ENCODE measurements at regions not wholly inside any gene's neighbourhood (a gene's known extent, or its start where the extent isn't known, plus 50 kb on each side); places are given as distances from the start of the nearest gene placed in this dataset.

- H3K27me3 ChIP-seq (ENCODE audit: insufficient read depth, low read length): no peaks in the 10 kb centered on the region
- no peak overlapping the region for H3K4me3 ChIP-seq (ENCODE audit: low read depth, low read length)
- peaks cover 6% of the 10 kb centered on the region for H3K4me1 ChIP-seq (ENCODE audit: control insufficient read depth, insufficient read depth, low read length, unreplicated experiment)
- no peaks in the 10 kb centered on the region for H3K36me3 ChIP-seq (ENCODE audit: insufficient read depth, low read length)
- H3K79me2 ChIP-seq (ENCODE audit: control insufficient read depth, insufficient read depth, low read length, unreplicated experiment): no peaks in the 10 kb centered on the region
- no peak overlapping the region for H2AFZ ChIP-seq (ENCODE audit: low read length, unreplicated experiment)
- H3K27ac ChIP-seq (ENCODE audit: low read depth, low read length): no peak overlapping the region
Measured at GRCh38 chr1:29635501-29636263, 399.4 kb downstream of the PTPRU start.

GRCh38 chr1:29634746-29635335 is 398.5 kb downstream of the PTPRU start:
- Histone ChIP-seq H3K36me3 (ENCODE audit: insufficient read depth, low read length) (no peaks in the 10 kb centered on the region), H3K27me3 (ENCODE audit: insufficient read depth, low read length) (no peaks in the 10 kb centered on the region), H3K4me1 (ENCODE audit: control insufficient read depth, insufficient read depth, low read length, unreplicated experiment) (peaks cover under 1% of the 10 kb centered on the region), H3K4me3 (ENCODE audit: low read depth, low read length) (no peak overlapping the region), H2AFZ (ENCODE audit: low read length, unreplicated experiment) (no peak overlapping the region), H3K27ac (ENCODE audit: low read depth, low read length) (no peak overlapping the region), H3K79me2 (ENCODE audit: control insufficient read depth, insufficient read depth, low read length, unreplicated experiment) (no peaks in the 10 kb centered on the region)

GRCh38 chr1:29634324-29634723 is 398.0 kb downstream of the PTPRU start:
- Histone ChIP-seq H3K79me2 (ENCODE audit: control insufficient read depth, insufficient read depth, low read length, unreplicated experiment) (no peaks in the 10 kb centered on the region), H3K36me3 (ENCODE audit: insufficient read depth, low read length) (no peaks in the 10 kb centered on the region), H3K27me3 (ENCODE audit: insufficient read depth, low read length) (no peaks in the 10 kb centered on the region), H3K27ac (ENCODE audit: low read depth, low read length) (no peak overlapping the region), H2AFZ (ENCODE audit: low read length, unreplicated experiment) (no peak overlapping the region), H3K4me3 (ENCODE audit: low read depth, low read length) (no peak overlapping the region), H3K4me1 (ENCODE audit: control insufficient read depth, insufficient read depth, low read length, unreplicated experiment) (no peaks in the 10 kb centered on the region)

GRCh38 chr1:29633771-29634170 is 397.4 kb downstream of the PTPRU start:
- Histone ChIP-seq H3K27ac (ENCODE audit: low read depth, low read length) (no peak overlapping the region), H2AFZ (ENCODE audit: low read length, unreplicated experiment) (no peak overlapping the region), H3K4me1 (ENCODE audit: control insufficient read depth, insufficient read depth, low read length, unreplicated experiment) (no peaks in the 10 kb centered on the region), H3K4me3 (ENCODE audit: low read depth, low read length) (no peak overlapping the region), H3K79me2 (ENCODE audit: control insufficient read depth, insufficient read depth, low read length, unreplicated experiment) (no peaks in the 10 kb centered on the region), H3K27me3 (ENCODE audit: insufficient read depth, low read length) (no peaks in the 10 kb centered on the region), H3K36me3 (ENCODE audit: insufficient read depth, low read length) (no peaks in the 10 kb centered on the region)

GRCh38 chr1:29632806-29633615 is 396.7 kb downstream of the PTPRU start:
- no peaks in the 10 kb centered on the region for H3K36me3 ChIP-seq (ENCODE audit: insufficient read depth, low read length)
- H3K27me3 ChIP-seq (ENCODE audit: insufficient read depth, low read length): no peaks in the 10 kb centered on the region
- H3K4me1 ChIP-seq (ENCODE audit: control insufficient read depth, insufficient read depth, low read length, unreplicated experiment): no peaks in the 10 kb centered on the region
- H3K27ac ChIP-seq (ENCODE audit: low read depth, low read length): no peak overlapping the region
- no peaks in the 10 kb centered on the region for H3K79me2 ChIP-seq (ENCODE audit: control insufficient read depth, insufficient read depth, low read length, unreplicated experiment)
- no peak overlapping the region for H3K4me3 ChIP-seq (ENCODE audit: low read depth, low read length)
- H2AFZ ChIP-seq (ENCODE audit: low read length, unreplicated experiment): no peak overlapping the region

GRCh38 chr1:29631836-29632805 is 395.8 kb downstream of the PTPRU start:
- no peaks in the 10 kb centered on the region for H3K79me2 ChIP-seq (ENCODE audit: control insufficient read depth, insufficient read depth, low read length, unreplicated experiment)
- H2AFZ ChIP-seq (ENCODE audit: low read length, unreplicated experiment): no peak overlapping the region
- H3K27ac ChIP-seq (ENCODE audit: low read depth, low read length): no peak overlapping the region
- no peaks in the 10 kb centered on the region for H3K27me3 ChIP-seq (ENCODE audit: insufficient read depth, low read length)
- no peaks in the 10 kb centered on the region for H3K4me1 ChIP-seq (ENCODE audit: control insufficient read depth, insufficient read depth, low read length, unreplicated experiment)
- H3K4me3 ChIP-seq (ENCODE audit: low read depth, low read length): no peak overlapping the region
- no peaks in the 10 kb centered on the region for H3K36me3 ChIP-seq (ENCODE audit: insufficient read depth, low read length)

GRCh38 chr1:29631361-29631760 is 395.0 kb downstream of the PTPRU start:
- H3K79me2 ChIP-seq (ENCODE audit: control insufficient read depth, insufficient read depth, low read length, unreplicated experiment): no peaks in the 10 kb centered on the region
- no peaks in the 10 kb centered on the region for H3K27me3 ChIP-seq (ENCODE audit: insufficient read depth, low read length)
- no peaks in the 10 kb centered on the region for H3K4me1 ChIP-seq (ENCODE audit: control insufficient read depth, insufficient read depth, low read length, unreplicated experiment)
- H3K27ac ChIP-seq (ENCODE audit: low read depth, low read length): no peak overlapping the region
- H3K4me3 ChIP-seq (ENCODE audit: low read depth, low read length): no peak overlapping the region
- no peak overlapping the region for H2AFZ ChIP-seq (ENCODE audit: low read length, unreplicated experiment)
- H3K36me3 ChIP-seq (ENCODE audit: insufficient read depth, low read length): no peaks in the 10 kb centered on the region

- H3K27me3 ChIP-seq (ENCODE audit: insufficient read depth, low read length): no peaks in the 10 kb centered on the region
- no peaks in the 10 kb centered on the region for H3K79me2 ChIP-seq (ENCODE audit: control insufficient read depth, insufficient read depth, low read length, unreplicated experiment)
- no peak overlapping the region for H2AFZ ChIP-seq (ENCODE audit: low read length, unreplicated experiment)
- no peak overlapping the region for H3K27ac ChIP-seq (ENCODE audit: low read depth, low read length)
- H3K4me1 ChIP-seq (ENCODE audit: control insufficient read depth, insufficient read depth, low read length, unreplicated experiment): no peaks in the 10 kb centered on the region
- no peaks in the 10 kb centered on the region for H3K36me3 ChIP-seq (ENCODE audit: insufficient read depth, low read length)
- H3K4me3 ChIP-seq (ENCODE audit: low read depth, low read length): no peak overlapping the region
Measured at GRCh38 chr1:29630756-29631155, 394.4 kb downstream of the PTPRU start.

GRCh38 chr1:29629814-29630516 is 393.6 kb downstream of the PTPRU start:
- Histone ChIP-seq H3K36me3 (ENCODE audit: insufficient read depth, low read length) (no peaks in the 10 kb centered on the region), H3K79me2 (ENCODE audit: control insufficient read depth, insufficient read depth, low read length, unreplicated experiment) (no peaks in the 10 kb centered on the region), H3K27ac (ENCODE audit: low read depth, low read length) (no peak overlapping the region), H3K27me3 (ENCODE audit: insufficient read depth, low read length) (no peaks in the 10 kb centered on the region), H3K4me1 (ENCODE audit: control insufficient read depth, insufficient read depth, low read length, unreplicated experiment) (no peaks in the 10 kb centered on the region), H2AFZ (ENCODE audit: low read length, unreplicated experiment) (no peak overlapping the region), H3K4me3 (ENCODE audit: low read depth, low read length) (no peak overlapping the region)

Measured in ACC112 (cell line).